HUES48 (cell line): ENCODE measurements at regions not wholly inside any gene's neighbourhood (a gene's known extent, or its start where the extent isn't known, plus 50 kb on each side); places are given as distances from the start of the nearest gene placed in this dataset.

ENCODE experiments used
- H3K27ac ChIP-seq: one replicate; pipeline ENCODE4 v1.7.0; 2013; ENCODE audit warnings: low read depth, low read length, inconsistent platforms
- H3K27me3 ChIP-seq: 2 replicates; pipeline ENCODE4 v1.6.1; 2013; ENCODE audit warnings: mild to moderate bottlenecking, low read length; ENCODE audit not compliant: control insufficient read depth, insufficient read depth
- H3K36me3 ChIP-seq: 2 replicates; pipeline ENCODE4 v1.6.1; 2013; ENCODE audit warnings: low read length; ENCODE audit not compliant: control insufficient read depth, insufficient read depth
- H3K4me1 ChIP-seq: 2 replicates; pipeline ENCODE4 v1.6.1; 2013; ENCODE audit warnings: mild to moderate bottlenecking, low read length; ENCODE audit not compliant: control insufficient read depth, insufficient read depth
- H3K4me3 ChIP-seq: 2 replicates; pipeline ENCODE4 v1.5.1; 2013; ENCODE audit warnings: mild to moderate bottlenecking, low read depth, low read length
- H3K9ac ChIP-seq: 2 replicates; pipeline ENCODE4 v1.6.1; 2013; ENCODE audit warnings: mild to moderate bottlenecking, low read depth, low read length, moderate library complexity
- H3K9me3 ChIP-seq: 2 replicates; pipeline ENCODE4 v1.6.1; 2013; ENCODE audit warnings: low read length; ENCODE audit not compliant: control insufficient read depth, insufficient read depth

DNA sequence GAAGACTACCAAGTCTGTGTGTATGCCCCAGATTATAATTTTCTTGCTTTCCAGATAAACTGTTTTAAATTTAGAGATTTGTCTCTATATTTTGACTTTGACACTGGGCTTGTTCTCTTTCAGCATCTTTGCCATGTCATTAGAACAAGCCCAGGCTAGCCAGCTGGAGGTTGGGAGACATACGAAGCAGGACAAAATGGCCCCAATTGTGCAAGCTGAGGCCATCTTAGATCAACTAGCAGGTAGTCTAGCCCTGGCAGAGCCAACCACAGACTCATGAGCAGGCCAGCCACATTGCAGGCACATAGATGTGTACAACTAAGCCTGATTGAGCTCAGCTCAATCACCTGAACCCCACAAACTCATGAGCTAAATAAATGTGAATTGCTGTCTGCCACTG is 321.4 kb downstream of the ATP23 start:
- Histone ChIP-seq H3K4me3 (no peak overlapping the region), H3K4me1 (0 out of 2 replicates have a peak, but pooled peaks cover 3% of the 10 kb centered on the region), H3K27me3 (no peaks in the 10 kb centered on the region)

DNA sequence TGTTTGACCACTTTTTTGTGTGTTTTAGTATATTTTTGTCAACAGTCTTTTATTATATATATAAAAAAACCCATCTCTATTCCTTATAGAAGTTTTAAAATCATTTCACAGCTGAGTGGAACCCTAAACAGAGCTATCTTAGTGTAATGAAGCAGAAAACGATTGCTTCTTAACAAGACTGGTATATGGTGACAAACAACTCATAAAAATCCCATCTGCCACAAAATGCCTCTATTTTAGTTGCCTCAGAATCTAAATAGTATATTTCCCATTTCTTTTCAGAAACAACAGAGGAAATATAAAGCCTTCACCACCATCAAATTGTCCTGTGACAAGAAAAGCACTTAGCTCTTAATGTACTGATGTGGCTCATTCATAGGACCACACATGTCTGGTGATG is 322.4 kb downstream of the ATP23 start:
- no peak overlapping the region for H3K27ac ChIP-seq
- no peak overlapping the region for H3K4me3 ChIP-seq
- no peaks in the 10 kb centered on the region for H3K27me3 ChIP-seq
- 0 out of 2 replicates have a peak, but pooled peaks cover 3% of the 10 kb centered on the region for H3K4me1 ChIP-seq
- H3K9me3 ChIP-seq = no peaks in the 10 kb centered on the region
- no peaks in the 10 kb centered on the region for H3K36me3 ChIP-seq
- no peak overlapping the region for H3K9ac ChIP-seq

More for the DNA sequence above, 321.4 kb downstream of the ATP23 start:
- H3K36me3 ChIP-seq = no peaks in the 10 kb centered on the region
- no peaks in the 10 kb centered on the region for H3K9me3 ChIP-seq
- H3K9ac ChIP-seq = no peak overlapping the region
- H3K27ac ChIP-seq = no peak overlapping the region

DNA sequence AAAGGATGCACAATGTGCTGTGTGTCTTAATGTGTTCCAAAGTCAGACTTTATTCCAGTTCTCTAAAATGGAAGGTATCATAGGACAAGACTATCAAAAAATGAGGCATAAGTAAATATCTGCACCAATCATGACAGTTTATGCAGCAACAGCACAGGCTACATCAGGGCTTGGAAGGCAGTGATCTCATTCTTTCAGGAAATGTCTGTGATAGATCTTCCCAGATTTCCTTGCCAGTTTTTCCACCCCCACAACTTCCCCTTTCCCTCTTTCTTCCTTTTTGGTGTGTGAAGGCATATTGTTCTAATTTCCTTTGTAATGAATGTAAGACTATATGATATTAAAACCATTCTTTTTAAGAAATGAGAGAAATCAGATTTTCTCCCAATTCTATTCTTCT is 326.7 kb downstream of the ATP23 start:
- no peaks in the 10 kb centered on the region for H3K27me3 ChIP-seq
- no peaks in the 10 kb centered on the region for H3K9me3 ChIP-seq
- no peak overlapping the region for H3K27ac ChIP-seq
- no peaks in the 10 kb centered on the region for H3K4me1 ChIP-seq
- H3K36me3 ChIP-seq = no peaks in the 10 kb centered on the region
- no peak overlapping the region for H3K4me3 ChIP-seq
- no peak overlapping the region for H3K9ac ChIP-seq

DNA sequence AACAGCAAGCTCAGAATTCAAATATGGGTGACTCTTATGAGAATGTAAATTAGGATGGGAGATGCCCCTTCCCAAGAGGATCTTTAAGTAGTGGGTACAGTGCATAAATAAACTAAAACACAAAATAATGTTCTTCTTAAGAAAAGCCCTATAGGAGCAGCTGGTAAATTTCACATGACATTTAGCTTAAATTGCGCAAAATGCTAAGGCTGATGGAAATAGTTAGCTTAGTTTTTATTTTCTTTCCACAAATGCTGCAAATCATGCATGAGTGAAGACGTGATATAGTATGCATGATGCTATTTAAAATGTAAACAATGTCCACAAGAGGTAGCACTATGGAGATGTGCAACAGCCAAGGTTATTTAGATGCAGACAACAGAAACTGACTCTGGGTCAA is 328.1 kb downstream of the ATP23 start:
- Histone ChIP-seq H3K9me3 (no peaks in the 10 kb centered on the region), H3K4me3 (no peak overlapping the region), H3K36me3 (no peaks in the 10 kb centered on the region), H3K4me1 (no peaks in the 10 kb centered on the region), H3K27ac (no peak overlapping the region), H3K27me3 (no peaks in the 10 kb centered on the region), H3K9ac (no peak overlapping the region)

DNA sequence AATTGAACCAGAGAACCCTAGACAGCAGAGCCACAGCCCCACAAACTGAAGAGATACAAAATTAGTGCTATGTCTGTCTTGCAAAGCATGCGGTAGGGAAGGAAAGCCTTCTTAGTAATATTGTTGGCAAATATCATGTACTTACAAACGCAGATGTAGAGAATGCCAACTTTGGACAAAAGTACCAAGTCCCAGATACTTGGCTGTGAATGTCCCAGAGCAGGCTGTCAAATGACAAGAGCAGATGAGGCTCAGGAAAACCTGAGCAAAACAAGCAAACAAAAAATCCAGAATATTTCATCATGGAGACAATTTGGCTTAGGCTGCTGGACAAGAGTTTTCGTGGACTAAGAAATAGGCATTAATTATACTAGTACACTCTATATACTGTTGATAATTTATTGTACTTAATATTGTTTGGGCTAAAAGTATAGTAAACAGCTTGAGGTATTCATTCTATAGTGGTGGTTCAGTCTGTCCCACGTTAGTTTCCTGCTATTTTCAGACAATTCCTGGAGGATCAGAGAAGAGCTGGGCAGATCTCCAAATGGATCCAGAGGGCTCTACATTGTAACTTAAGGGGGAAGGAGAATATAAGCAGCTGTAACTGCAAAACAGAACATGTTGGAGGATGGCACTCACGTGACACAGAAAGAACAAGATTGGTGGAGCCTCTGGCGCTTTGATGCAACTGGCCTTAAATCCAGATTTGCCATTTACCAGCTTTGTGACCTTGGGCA is 329.8 kb downstream of the ATP23 start:
- Histone ChIP-seq H3K36me3 (no peaks in the 10 kb centered on the region), H3K9ac (no peak overlapping the region), H3K27ac (no peak overlapping the region), H3K4me3 (no peak overlapping the region), H3K9me3 (0 out of 2 replicates have a peak, but pooled peaks cover 8% of the 10 kb centered on the region), H3K4me1 (no peaks in the 10 kb centered on the region), H3K27me3 (no peaks in the 10 kb centered on the region)

DNA sequence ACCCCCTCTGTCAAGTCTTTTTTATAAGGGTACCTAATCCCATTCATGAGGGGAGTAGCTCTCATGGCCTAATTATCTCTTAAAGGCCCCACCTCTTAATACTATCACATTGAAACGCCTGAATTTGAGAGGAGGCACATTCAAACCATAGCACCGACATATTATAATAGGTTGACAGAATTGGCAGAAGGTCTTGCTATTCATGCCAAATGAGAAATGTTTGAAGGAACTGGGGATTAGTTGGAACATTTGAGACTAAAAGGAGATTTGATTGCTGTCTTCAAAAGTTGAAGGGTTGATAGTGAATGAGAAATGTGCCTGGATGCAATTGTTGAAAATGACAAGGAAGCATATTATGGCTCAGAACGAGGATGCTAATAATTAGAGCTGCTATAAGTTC is 331.1 kb downstream of the ATP23 start:
- H3K9me3 ChIP-seq = peaks cover 15% of the 10 kb centered on the region
- no peaks in the 10 kb centered on the region for H3K36me3 ChIP-seq
- H3K27me3 ChIP-seq = no peaks in the 10 kb centered on the region
- H3K4me3 ChIP-seq = no peak overlapping the region
- H3K27ac ChIP-seq = no peak overlapping the region
- no peak overlapping the region for H3K9ac ChIP-seq
- H3K4me1 ChIP-seq = no peaks in the 10 kb centered on the region

DNA sequence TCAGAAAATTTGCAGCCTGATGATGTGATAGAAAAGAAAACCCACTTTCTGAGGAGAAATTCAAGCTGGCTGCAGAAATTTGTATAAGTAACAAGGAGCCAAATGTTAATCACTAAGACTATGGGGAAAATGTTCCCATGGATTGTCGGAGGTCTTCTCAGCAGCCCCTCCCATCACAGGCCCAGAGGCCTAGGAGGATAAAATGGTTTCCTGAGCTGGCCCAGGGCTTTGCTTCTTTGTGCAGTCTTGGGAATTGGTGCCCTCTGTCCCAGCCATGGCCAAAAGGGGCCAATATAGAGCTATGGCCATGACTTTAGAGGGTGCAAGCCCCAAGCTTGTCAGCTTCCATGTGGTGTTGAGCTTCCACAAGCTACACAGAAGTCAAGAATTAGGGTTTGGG is 335.9 kb downstream of the ATP23 start:
- H3K9me3 ChIP-seq = peaks cover 33% of the 10 kb centered on the region
- H3K9ac ChIP-seq = no peak overlapping the region
- no peaks in the 10 kb centered on the region for H3K27me3 ChIP-seq
- no peaks in the 10 kb centered on the region for H3K36me3 ChIP-seq
- no peaks in the 10 kb centered on the region for H3K4me1 ChIP-seq
- H3K4me3 ChIP-seq = no peak overlapping the region
- no peak overlapping the region for H3K27ac ChIP-seq

DNA sequence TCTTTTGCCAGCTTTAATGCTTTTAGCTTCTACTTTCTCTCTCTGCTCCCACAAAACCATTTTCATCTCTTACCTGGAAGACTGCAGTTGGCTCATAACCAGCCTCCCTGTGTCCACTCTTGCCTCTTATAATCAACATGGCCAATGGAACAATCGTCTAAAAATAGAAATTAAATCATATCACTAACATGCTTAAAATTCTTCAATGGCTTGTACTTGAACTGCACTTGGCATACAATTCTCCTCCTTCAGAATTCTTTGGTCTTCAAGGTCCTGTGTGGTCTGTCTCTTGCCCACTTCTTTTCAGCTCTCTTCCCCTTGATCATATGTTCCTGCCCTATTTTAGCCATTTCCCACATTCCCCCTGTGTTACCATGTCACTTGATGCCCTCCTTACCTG is 342.2 kb downstream of the ATP23 start:
- H3K9ac ChIP-seq = no peak overlapping the region
- no peaks in the 10 kb centered on the region for H3K36me3 ChIP-seq
- peaks cover 8% of the 10 kb centered on the region for H3K9me3 ChIP-seq
- H3K27me3 ChIP-seq = no peaks in the 10 kb centered on the region
- no peak overlapping the region for H3K27ac ChIP-seq
- H3K4me3 ChIP-seq = no peak overlapping the region
- peaks cover 9% of the 10 kb centered on the region for H3K4me1 ChIP-seq

DNA sequence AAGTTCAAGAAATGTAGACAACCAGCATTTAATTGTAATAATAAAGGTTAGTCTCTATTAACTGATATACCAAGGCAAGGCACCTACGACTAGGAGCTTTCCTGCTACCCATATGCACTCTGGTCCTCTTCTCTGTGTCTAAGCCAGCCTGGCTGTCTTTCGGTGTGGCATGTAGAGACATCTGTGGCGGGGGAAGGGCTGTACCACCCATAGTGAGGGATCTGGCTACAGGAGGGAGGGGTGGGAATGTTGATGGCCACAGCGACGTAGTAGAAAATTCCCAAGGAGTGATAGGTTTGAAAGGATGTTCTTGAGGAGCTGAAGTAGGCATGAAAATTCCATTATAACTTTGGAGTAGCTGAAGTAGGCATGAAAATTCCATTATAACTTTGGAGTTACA is 344.2 kb downstream of the ATP23 start:
- no peak overlapping the region for H3K4me3 ChIP-seq
- H3K36me3 ChIP-seq = no peaks in the 10 kb centered on the region
- H3K27ac ChIP-seq = no peak overlapping the region
- peaks cover 3% of the 10 kb centered on the region; the same call in 1 of the 2 replicates for H3K9me3 ChIP-seq
- no peak overlapping the region for H3K9ac ChIP-seq
- H3K27me3 ChIP-seq = no peaks in the 10 kb centered on the region
- H3K4me1 ChIP-seq = peaks cover 9% of the 10 kb centered on the region

DNA sequence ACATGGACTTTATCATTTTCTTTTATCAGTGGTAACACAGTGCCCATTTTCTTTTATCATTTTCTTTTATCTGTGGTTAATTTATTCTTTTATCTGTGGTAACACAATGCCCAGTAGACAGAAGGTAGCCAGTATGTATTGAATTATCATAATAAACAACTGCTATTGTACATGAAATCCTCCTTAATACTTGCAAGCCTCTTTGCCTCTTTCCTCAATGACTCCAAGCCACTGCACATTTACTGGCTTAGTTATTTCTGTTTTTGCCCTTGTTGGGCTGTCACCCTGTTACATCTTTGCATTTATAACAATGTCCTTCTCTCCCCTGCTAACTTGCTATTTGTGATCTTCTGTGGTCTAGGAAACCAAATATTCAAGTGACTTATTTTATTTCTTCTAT is 345.0 kb downstream of the ATP23 start:
- H3K27ac ChIP-seq = no peak overlapping the region
- no peaks in the 10 kb centered on the region for H3K36me3 ChIP-seq

DNA sequence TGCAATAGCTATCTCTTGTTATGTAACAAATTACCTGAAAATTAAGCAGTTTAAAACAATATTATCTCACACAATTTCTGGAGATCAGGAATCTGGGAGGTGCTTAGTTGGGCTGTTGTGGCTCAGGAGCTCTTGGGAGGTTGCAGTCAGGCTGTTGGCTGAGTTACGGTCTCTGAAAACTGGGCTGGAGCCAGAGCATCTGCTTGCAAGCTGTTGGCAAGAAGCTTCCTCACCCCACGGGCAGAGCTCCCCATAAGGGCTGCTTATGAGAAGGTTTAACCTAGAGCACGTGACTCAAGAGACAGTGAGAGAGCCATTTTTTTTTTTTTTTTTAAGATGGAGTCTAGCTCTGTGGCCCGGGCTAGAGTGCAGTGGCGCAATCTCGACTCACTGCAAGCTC is 346.8 kb downstream of the ATP23 start:
- peaks cover 22% of the 10 kb centered on the region for H3K4me1 ChIP-seq
- no peaks in the 10 kb centered on the region for H3K9me3 ChIP-seq
- no peaks in the 10 kb centered on the region for H3K36me3 ChIP-seq
- no peak overlapping the region for H3K27ac ChIP-seq
- H3K9ac ChIP-seq = no peak overlapping the region
- no peaks in the 10 kb centered on the region for H3K27me3 ChIP-seq
- H3K4me3 ChIP-seq = no peak overlapping the region

More for the DNA sequence above, 345.0 kb downstream of the ATP23 start:
- Histone ChIP-seq H3K4me3 (no peak overlapping the region), H3K9me3 (peaks cover 2% of the 10 kb centered on the region; the same call in 1 of the 2 replicates), H3K4me1 (peaks cover 11% of the 10 kb centered on the region), H3K9ac (no peak overlapping the region), H3K27me3 (no peaks in the 10 kb centered on the region)
